ENCODE measurements at regions not wholly inside any gene's neighbourhood (a gene's known extent, or its start where the extent isn't known, plus 50 kb on each side); places are given as distances from the start of the nearest gene placed in this dataset.

GRCh38 chr6:14436592-14437132 lies 319.1 kb downstream of the CD83 start:
- no peak for TF ChIP-seq CTCF (IDR thresholded peaks at IDR 0.05)
- H3K4me3 ChIP-seq = no peak overlapping the region
- H3K27me3 ChIP-seq = no peaks in the 10 kb centered on the region
- no peak overlapping the region for H3K27ac ChIP-seq
- H3K36me3 ChIP-seq = no peaks in the 10 kb centered on the region
- H3K9me3 ChIP-seq = no peaks in the 10 kb centered on the region
- no peak for DNase-seq (ENCODE audit: low spot score)
- peaks cover 0 to 44% of the 10 kb centered on the region in 2 donors for H3K4me1 ChIP-seq

GRCh38 chr6:14439419-14439818 lies 321.8 kb downstream of the CD83 start:
- H3K4me1 ChIP-seq = peaks cover 0 to 56% of the 10 kb centered on the region in 2 donors
- no peak for TF ChIP-seq CTCF (IDR thresholded peaks at IDR 0.05)
- H3K27ac ChIP-seq = no peak overlapping the region
- no peaks in the 10 kb centered on the region for H3K9me3 ChIP-seq
- no peaks in the 10 kb centered on the region for H3K36me3 ChIP-seq
- H3K4me3 ChIP-seq = no peak overlapping the region
- DNase-seq (ENCODE audit: low spot score) = no peak
- no peaks in the 10 kb centered on the region for H3K27me3 ChIP-seq

- H3K36me3 ChIP-seq = no peaks in the 10 kb centered on the region
- H3K27me3 ChIP-seq = no peaks in the 10 kb centered on the region
- no peaks in the 10 kb centered on the region for H3K9me3 ChIP-seq
- H3K4me1 ChIP-seq = peaks cover 0 to 48% of the 10 kb centered on the region in 2 donors
- no peak for DNase-seq (ENCODE audit: low spot score)
- no peak for TF ChIP-seq CTCF (IDR thresholded peaks at IDR 0.05)
- peak overlapping the region; percentile 70 to 80 for H3K27ac ChIP-seq
- no peak overlapping the region for H3K4me3 ChIP-seq
Observed at GRCh38 chr6:14440215-14440910, 322.8 kb downstream of the CD83 start.

- Histone ChIP-seq H3K9me3 (no peaks in the 10 kb centered on the region), H3K27me3 (no peaks in the 10 kb centered on the region), H3K36me3 (no peaks in the 10 kb centered on the region), H3K27ac (peak overlapping the region; percentile 70 to 80), H3K4me3 (peak overlapping the region in 1 of 2 donors; percentile 20), H3K4me1 (peaks cover 0 to 48% of the 10 kb centered on the region in 2 donors)
- no peak for TF ChIP-seq CTCF (IDR thresholded peaks at IDR 0.05)
- DNase-seq (ENCODE audit: low spot score) = no peak
Observed at GRCh38 chr6:14440940-14441781, 323.6 kb downstream of the CD83 start.

GRCh38 chr6:14442242-14442641 lies 324.7 kb downstream of the CD83 start:
- no peaks in the 10 kb centered on the region for H3K9me3 ChIP-seq
- peak overlapping the region; percentile 70 to 80 for H3K27ac ChIP-seq
- H3K27me3 ChIP-seq = no peaks in the 10 kb centered on the region
- H3K36me3 ChIP-seq = no peaks in the 10 kb centered on the region
- H3K4me1 ChIP-seq = peaks cover 0 to 48% of the 10 kb centered on the region in 2 donors
- H3K4me3 ChIP-seq = peak overlapping the region in 1 of 2 donors; percentile 0
- no peak for TF ChIP-seq CTCF (IDR thresholded peaks at IDR 0.05)
- DNase-seq (ENCODE audit: low spot score) = no peak

Data from right atrium auricular region (tissue), 2 donors.